ENCODE measurements at regions not wholly inside any gene's neighbourhood (a gene's known extent, or its start where the extent isn't known, plus 50 kb on each side); places are given as distances from the start of the nearest gene placed in this dataset.

DNA sequence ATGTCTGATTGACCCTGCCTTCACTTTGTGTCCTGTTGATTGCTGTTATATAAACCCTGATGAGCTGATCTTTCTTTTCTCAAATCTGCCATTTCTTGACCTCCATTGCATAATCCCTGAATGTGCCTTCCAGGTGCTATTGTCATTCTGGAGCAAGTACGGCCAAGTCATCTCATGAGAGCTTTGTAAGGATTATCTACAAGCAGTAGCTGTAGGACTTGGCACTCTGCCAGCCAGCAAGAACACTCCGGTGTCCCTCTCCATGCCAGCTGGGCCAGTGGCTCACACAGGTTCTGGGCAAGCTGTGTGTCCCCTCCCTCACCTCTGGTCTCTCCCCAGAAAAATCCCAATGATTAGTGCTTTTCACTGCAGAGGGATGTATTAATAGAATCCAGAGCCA, 348.1 kb downstream of the FOXO1 start:
- no peak for DNase-seq

DNA sequence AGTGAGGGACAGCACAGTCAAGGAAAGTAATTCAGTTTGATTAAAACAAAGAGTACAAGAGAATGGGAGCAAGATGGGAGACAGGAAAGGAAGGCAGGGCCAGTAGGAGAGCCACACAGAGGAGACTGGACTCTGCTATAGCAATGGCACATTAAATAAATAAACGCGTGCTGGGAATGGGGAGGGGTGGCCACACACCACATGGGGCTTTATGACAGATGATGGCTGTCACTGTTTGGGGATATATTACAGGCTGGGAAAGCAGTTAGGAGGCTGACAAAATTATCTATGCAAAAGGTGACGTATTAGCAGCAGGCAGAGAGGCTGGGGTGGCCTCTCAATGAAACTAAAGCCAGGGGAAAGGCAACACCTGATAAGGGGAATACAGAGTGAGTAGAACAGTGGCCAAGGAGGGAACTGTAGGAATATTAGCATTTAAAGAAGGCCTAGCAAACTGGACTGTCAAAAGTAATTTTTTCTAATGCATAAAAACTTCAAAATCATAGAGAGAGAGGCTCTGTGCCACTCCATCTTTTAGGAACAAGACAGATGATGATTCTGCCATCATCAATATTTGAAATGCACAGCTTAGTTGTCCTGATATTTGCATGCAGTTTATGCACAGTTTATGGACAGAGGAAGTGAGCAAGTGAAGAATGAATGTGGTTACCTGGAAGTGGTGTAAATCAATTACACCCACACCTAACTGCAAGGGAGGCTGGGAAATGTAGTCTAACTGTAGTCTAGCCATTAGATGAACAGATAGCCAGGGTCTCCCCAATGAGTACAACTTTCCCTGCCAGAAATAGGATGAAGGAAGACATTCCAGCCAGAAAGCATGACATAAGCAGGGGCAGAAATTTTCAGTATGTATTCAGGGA, 346.5 kb downstream of the FOXO1 start:
- no peak for DNase-seq

DNA sequence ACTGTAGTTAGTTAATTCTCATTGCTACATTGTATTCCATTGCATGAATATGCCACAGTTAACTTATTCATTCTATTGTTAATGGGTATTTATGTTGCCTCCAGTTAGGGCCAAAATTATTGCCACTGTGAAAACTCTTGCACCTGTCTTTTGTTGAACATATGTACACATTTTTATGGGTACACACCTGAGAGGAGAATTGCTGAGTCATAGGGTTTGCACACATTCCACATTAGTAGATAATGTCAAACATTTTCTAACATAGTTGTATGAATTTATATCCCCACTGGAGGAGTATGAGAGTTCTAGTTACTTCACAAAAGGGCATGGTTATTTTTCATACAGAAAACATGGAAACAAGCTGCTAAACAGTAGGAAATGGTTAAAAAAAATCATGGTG, 338.4 kb downstream of the FOXO1 start:
- DNase-seq: no peak

DNA sequence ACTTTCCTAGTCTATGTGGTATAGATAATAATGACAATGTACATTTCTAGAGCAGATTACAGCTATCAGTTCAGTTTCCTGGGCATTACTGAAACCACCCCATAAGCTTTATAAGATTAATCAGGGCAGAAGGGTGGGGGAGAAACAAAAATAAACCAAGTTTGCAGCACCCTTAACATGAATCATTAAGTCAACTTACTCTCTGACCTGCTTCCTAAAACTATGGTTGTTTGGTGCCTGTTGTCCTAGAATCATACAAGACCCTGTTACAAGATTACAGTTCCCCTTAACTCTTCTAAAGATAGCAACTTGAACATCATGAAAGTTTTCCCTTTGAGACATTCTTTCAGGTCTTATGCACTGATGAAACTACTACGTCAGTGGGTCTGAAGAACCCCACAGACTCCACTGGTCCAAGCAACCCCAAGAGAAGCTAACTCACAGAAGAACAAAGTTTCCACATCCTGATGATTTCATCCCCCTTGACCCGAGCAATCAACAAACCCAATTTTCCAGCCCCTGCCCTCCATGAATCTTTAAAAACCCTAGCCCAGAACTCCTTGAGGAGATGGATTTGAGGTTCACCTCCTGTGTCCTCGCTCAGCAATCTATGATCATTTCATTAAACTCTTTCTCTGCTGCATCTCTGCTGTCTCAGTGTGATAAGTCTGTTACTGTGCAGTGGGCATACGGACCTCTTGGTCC, 336.5 kb downstream of the FOXO1 start:
- no peak for DNase-seq

DNA sequence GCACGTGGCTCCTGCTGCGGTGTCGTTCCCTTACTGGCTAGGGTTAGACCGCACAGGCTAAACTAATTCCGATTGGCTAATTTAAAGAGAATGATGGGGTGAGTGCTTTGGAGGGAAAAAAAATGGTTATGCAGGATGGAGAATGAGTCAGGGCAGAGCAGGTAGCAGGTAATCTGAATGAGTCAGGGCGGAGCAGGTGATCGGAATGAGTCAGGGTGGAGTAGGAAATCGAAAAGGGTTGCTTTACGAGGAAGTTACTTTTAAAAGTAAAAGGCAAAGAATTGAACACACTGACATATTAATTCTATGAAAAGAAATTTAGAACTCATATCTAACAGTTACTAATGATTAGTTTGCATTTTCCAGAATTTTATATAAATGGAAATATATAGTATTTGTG, 335.5 kb downstream of the FOXO1 start:
- DNase-seq: no peak

DNA sequence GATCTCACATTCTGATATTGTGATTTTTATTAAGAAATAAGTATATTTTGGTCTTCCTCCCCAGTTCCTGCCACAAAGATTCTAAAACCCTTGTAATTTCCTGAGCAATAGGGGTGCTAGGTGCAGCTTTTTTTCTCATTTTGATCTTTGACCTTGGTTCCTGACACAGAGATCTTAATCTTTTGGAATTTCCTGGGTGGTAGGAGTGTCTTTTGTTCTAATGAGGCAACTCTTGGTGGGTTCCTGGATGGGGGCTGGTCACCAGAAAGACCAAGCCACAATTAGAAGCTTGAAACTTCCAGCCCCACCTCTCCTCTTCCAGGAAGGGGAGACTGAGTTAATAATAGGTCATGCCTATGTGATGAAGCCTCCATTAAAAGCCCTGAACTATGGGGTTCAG, 334.6 kb downstream of the FOXO1 start:
- no peak for DNase-seq

DNA sequence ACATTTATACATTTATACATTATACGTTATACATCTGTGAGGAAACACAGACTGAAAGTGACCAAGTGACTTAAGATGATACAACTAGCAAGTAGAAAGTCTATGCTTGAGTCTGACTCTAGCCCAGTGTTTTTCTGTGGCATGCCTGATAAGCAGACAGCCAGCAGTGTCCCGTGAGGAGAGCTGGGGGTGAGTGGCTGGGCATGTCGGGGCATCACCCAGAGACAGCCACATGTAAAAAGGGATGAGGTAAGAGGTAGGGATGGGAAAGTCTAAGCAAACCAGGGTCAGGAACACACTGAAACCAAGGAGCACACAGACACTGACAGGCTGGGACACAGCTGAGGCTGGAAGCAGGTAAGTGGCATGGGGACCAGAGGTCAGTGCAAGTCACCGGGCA, 333.2 kb downstream of the FOXO1 start:
- DNase-seq: no peak

DNA sequence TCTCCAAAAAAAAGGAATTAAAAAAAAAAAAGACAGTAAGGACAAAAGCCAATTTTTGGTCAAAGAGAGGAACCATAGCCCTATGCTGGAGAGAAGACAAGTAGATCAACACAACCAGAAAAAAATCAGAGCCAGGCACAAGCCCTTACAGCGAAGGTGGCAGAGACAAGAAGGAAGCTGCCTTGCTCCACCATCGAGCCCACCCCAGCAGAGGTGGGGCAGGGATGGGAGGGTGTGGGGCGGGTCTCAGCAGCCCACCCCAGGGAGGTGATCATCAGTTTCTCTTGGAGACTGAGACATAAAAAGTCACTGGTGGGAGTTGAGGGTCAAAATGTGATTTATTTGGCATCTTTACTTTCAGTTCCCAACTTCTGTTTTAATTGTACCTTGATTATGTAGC, 332.4 kb downstream of the FOXO1 start:
- no peak for DNase-seq

DNA sequence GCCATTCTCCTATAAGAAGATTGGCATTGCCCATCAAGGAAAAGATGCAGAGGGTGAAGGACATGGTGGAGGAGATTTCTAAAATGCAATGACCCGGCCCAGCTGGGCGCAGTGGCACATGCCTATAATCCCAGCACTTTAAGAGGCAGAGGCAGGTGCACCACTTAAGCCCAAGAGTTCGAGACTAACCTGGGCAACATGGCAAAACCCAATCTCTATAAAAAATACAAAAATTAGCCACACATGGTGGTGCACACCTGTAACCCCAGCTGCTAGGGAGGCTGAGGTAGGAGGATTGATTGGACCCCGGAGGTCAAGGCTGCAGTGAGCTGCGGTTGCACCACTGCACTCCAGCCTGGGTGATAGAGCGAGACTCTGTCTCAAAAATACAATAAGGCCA, 331.8 kb downstream of the FOXO1 start:
- no peak for DNase-seq

DNA sequence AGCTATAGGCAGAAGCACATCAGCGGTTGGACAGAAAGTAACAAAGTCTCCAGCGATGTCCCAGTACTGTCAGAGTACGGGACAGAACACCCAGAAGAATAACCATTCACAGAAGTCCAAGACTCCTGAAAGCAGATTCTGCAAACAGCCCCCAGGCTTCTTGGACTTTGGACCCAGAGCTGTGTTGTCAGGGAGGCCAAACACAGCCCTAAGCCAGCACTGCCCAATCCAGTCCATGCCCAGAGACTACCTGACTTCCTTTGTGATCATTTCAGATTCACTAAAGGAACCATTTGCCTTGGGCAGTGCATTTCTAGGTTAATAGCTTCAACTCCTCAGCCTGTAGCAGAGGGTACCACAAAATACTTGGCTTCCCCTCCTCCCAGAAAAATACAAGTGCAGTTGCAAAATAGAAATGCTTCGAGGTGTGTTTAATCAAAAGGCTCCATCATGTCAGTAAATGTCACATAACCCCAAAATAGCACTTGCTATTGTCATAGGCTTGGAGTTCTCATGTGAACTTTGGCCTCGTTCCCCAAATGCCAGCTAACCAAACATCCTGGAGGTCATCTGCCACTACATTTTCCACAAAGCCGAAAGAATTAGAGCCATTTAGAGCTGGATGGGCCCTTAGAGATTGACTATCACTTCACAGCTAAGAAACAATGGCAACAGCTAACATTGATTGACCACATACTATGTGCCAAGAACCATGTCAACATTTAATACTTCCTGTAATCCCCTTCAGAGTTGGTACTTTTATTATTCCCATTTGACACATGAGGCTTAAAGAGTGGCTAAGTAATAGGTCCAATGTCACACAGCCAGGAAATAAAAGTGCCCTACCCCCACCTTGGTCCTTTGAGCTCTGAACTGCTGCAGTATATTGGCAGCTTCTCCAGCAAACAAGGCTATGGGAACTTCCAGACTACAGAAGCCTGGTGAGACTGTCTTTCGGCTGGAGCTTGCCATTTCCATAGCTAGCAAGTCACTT, 329.9 kb downstream of the FOXO1 start:
- DNase-seq: no peak

DNA sequence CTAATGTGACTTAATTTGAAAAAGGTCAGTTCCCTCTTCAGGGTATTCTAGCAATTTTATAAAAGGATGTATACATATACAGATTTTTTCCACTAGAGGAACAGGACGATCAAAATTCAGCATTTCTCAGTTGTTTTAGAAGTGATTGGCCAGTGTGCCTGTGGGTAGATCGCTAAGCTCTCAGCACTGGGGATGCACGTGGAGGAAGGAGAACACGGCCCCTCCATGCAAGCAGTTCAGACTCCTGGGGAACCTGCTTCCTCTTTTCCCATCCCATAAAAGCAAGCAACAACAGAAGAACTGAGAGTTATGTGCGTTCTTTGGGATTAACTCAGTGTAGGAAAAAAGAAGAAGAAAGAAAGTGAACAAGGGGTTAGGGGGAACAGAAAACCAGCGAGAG, 328.8 kb downstream of the FOXO1 start:
- no peak for DNase-seq

DNA sequence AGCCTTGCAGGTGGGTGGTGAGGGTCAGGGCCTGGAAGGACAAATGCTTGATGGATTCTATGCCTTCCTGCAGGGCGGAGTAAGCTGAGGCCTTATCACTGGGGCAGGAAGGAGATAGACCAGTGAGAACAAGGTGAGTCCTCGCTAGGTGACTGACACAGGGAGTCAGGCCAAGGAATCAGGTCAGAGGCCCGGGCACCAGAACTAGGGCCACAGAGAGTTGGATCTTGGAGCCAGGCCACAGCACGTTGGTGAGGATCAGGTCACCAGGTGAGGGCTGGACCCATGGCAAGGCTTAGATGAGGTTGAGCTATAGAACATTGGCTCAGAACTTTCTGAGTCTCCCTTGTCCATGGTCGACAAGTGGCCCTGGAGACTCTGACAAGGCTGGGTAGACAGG, 328.2 kb downstream of the FOXO1 start:
- no peak for DNase-seq

DNA sequence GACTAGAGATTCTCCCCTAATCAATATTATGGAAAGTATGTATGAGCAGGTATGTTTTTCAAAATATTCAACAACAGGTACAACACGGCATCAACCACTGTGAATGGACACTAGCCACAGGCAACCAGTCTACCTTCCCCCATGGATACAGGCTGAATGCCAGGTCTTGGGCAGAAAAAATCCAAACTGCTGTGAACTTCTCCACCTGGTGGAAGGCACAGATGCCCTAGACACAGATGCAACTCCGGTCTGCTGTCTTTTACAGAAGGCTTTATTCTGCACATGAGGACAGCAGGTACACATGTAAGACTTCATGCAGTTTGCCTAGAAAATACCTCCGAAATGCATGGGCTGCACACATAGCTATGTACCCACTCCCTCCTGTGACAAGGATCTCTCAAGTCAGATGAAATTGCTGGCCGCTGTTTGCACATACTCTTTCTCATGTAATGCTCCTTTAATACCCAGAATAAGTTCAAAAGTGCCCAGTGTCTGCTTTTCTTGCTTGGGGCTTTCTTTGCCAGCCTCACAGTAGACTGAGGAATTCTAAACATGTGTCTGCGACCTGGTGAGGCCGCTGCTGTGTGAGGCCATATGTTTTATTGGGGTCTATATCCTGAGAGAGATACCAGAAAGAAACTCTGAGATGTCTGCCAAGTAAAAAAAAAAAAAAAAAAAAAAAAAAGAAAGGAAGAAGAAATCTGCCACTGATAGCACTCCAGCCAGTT, 325.9 kb downstream of the FOXO1 start:
- DNase-seq: no peak

DNA sequence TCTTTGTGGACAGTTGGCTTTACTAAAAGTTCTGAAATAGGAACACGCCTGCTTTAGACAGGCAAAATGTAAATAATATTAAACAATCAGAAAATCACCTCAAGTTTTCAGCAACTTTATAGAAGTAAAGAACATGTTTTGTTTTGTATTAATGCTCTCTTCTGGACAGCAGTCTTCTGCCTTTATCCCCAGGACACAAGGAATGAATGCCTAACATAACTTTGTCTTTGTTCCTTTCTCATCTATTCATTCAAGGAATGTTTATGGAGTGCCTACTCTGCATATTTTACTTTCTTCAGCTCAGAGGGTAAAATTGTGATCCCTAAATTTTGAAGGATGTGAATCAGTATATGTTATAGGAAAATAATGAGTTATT, 325.4 kb downstream of the FOXO1 start:
- no peak for DNase-seq

DNA sequence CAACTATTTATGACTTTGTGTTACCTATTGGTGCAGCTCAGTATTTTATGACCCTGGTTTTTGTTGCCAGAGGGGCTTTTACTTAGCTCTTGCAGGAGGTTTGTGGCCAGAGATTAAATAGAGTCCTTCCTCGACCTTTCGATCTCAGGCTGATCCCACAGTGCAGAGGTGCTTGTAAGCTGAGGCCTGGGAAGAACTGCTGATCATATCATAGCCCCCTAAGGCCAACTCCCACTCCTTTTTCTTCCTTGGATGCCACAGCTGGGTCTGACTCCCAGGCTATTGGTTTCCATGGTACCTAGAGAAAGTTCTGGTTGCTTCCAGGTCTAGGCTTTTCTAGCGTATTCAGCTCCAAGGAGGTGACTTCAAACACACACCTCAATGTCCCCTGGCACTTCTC, 324.9 kb downstream of the FOXO1 start:
- no peak for DNase-seq

DNA sequence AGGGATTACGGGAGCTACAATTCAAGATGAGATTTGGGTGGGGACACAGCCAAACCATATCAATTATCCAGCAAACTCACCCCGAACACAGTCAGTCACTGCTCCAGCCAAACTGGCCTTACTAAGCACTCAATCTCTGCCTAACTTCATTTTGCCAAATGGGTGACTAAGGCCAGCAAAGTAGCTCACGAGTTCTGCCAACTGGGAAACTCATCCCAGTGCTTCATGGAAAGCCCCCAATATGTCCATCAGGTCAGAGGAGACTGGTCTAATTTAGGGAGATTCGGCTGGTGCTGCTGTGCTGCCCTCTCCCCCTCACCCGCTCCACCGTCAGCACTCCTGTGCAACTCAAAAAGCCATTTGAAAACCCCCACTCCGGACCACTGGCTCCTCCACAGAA, 324.0 kb downstream of the FOXO1 start:
- DNase-seq: no peak

DNA sequence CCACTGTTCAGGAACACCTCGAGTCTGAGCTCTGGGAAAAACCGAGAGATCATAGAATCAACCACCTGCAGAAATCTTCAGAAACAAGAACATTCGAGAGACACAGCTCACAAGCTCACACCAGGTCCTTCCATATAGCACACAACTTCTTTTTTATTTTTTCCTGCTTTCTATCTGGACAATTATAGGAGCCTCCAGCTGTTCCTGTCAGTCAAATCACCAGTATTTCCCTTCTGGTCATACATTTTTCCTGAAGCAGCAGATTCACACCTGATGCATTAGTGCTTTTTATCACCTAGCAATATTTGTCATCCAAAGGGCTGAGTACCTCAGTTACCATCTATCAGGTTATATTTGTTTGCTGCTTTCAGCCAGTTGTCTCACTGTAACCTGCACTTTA, 323.5 kb downstream of the FOXO1 start:
- DNase-seq: no peak

DNA sequence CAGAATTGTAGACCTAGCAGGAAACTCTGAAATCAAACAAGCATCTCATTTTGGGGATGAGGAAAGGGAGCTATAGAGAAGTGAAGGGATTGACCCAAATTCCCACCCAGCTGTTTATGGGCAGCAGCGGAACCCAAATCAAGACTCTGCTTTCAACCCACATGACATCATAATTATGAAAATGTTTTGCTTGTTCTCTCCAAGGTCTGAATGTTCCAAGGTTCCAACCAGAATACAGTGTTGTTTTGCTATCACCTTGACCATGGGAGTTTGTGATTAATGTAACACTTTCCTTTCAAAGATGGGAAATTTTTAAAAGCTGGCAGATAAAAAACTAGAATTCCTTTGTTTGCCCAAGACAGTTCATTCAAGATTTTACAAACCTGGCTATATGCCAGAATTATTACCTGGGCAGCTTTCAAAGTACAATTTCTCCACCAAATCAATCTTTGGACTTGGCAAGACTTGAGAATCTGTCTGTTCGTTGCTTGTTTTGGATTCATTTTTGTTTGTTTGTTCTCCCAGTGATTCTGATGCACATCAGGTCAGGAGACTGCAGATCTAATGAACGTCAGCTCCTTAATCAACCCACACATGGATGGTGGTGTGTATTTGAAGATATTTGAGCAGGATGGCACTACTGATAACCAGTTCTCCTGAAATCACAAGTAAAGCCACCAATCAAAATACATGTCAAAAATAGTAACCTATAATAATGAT, 322.7 kb downstream of the FOXO1 start:
- DNase-seq: no peak

DNA sequence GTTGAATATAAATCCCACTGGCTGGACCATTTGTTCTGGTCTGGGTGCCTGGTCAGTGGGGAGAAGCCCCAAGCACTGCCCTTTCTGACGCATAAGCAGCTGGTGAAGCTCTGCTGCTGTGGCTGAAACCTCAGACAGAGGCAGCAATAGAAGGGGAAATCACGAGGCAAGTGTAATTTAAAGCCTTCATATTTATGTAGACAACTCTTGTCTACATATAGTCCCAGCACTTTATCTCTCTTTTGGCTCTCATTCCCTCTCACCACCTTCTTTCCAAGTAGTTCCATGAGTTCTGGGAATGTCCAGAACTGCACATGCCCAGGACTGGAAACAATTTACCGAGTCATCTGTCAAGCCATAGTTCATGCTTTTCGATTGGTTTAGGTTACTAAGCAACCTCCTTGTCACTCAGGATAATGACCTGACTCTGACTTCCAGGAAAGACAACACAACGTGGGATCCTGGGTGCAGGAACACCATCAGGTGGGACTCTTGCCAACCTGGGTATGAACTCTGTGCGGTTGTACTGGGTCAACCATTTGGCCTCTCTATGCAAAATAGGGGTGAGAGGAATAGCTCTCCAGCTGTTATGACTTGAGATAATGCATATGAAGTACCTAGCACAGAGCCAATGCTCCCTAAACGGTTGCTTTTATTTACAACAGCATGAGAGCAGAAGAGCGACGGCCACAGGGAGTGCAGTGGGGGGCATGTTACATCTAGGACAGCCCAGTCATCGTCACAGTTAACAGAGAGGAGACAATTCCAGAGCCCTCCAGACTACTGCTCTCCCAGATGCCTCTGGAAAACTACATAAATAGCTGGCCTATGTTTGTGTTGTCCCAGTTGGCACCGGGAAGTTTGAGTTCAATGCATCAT, 321.9 kb downstream of the FOXO1 start:
- DNase-seq: no peak

DNA sequence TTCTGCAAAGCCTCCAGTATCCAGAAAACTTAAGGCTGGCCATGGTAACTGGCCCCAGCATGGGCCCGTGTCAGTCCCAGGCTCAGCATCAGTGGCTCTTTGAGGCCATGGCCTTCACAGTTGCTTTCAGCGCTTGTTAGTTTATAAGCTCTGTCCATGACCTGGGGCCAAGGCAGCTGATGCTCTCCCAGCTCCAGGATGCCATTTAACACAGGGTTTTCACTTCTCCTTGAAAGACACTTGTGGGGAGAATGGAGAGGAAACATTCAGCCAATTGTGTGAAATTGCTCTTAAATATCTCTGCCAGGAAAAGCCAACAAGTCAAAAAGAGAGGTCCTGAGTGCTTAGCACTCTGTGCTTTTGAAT, 321.3 kb downstream of the FOXO1 start:
- DNase-seq: no peak
